ENCODE measurements at regions not wholly inside any gene's neighbourhood (a gene's known extent, or its start where the extent isn't known, plus 50 kb on each side); places are given as distances from the start of the nearest gene placed in this dataset.
A peak's percentile ranks its signal among the peaks of the same experiment; 100 is the strongest.

- DNase-seq (ENCODE audit: low read depth, low spot score) = no peak
Measured at GRCh38 chr6:119482850-119483285, 133.3 kb upstream of the MAN1A1 start.

GRCh38 chr6:119481976-119482375 lies 132.4 kb upstream of the MAN1A1 start:
- no peak for DNase-seq (ENCODE audit: low read depth, low spot score)

More at GRCh38 chr6:119482850-119483285, 133.3 kb upstream of the MAN1A1 start:
- no peak for TF ChIP-seq CTCF (IDR thresholded peaks at IDR 0.05; ENCODE audit: low read depth, low read length)
- no peak overlapping the region for H3K4me3 ChIP-seq (ENCODE audit: low read depth, low read length)
- in situ Hi-C loops (cut with HindIII; ENCODE audit: low sequenced_read_pairs) = no loop called here

GRCh38 chr6:119480961-119481497 lies 131.5 kb upstream of the MAN1A1 start:
- in situ Hi-C loops (cut with HindIII; ENCODE audit: low sequenced_read_pairs) = no loop called here
- no peak overlapping the region for H3K4me3 ChIP-seq (ENCODE audit: low read depth, low read length)
- DNase-seq (ENCODE audit: low read depth, low spot score) = no peak
- no peak for TF ChIP-seq CTCF (IDR thresholded peaks at IDR 0.05; ENCODE audit: low read depth, low read length)

More at GRCh38 chr6:119481976-119482375, 132.4 kb upstream of the MAN1A1 start:
- H3K4me3 ChIP-seq (ENCODE audit: low read depth, low read length) = no peak overlapping the region
- in situ Hi-C loops (cut with HindIII; ENCODE audit: low sequenced_read_pairs) = no loop called here
- no peak for TF ChIP-seq CTCF (IDR thresholded peaks at IDR 0.05; ENCODE audit: low read depth, low read length)

GRCh38 chr6:119479860-119480655 lies 130.5 kb upstream of the MAN1A1 start:
- TF ChIP-seq CTCF (IDR thresholded peaks at IDR 0.05; ENCODE audit: low read depth, low read length) = no peak
- peak; percentile 53 for DNase-seq (ENCODE audit: low read depth, low spot score)
- no peak overlapping the region for H3K4me3 ChIP-seq (ENCODE audit: low read depth, low read length)
- in situ Hi-C loops (cut with HindIII; ENCODE audit: low sequenced_read_pairs) = no loop called here

- in situ Hi-C loops (cut with HindIII; ENCODE audit: low sequenced_read_pairs) = no loop called here
- no peak for TF ChIP-seq CTCF (IDR thresholded peaks at IDR 0.05; ENCODE audit: low read depth, low read length)
- peak; percentile 12 for DNase-seq (ENCODE audit: low read depth, low spot score)
- H3K4me3 ChIP-seq (ENCODE audit: low read depth, low read length) = no peak overlapping the region
Measured at GRCh38 chr6:119476554-119476953, 127.0 kb upstream of the MAN1A1 start.

GRCh38 chr6:119476024-119476423 lies 126.5 kb upstream of the MAN1A1 start:
- no peak for TF ChIP-seq CTCF (IDR thresholded peaks at IDR 0.05; ENCODE audit: low read depth, low read length)
- in situ Hi-C loops (cut with HindIII; ENCODE audit: low sequenced_read_pairs) = no loop called here
- H3K4me3 ChIP-seq (ENCODE audit: low read depth, low read length) = no peak overlapping the region
- no peak for DNase-seq (ENCODE audit: low read depth, low spot score)

Data from astrocyte of the spinal cord (primary cell).